DND-41 (cell line): ENCODE measurements at regions not wholly inside any gene's neighbourhood (a gene's known extent, or its start where the extent isn't known, plus 50 kb on each side); places are given as distances from the start of the nearest gene placed in this dataset.
A peak's percentile ranks its signal among the peaks of the same experiment; 100 is the strongest.

ENCODE experiments used
- ATAC-seq: fragments of 200-7000 bp; cut with Tn5 transposase; 3 replicates; pipeline ENCODE4 v1.9.1; 2021; ENCODE audit warnings: low read depth; ENCODE audit not compliant: insufficient read depth
- DNase-seq: peaks from one replicate; pipeline ENCODE4 v3.0.0-alpha.2; 2020
- H2AFZ ChIP-seq: 2 replicates; pipeline ENCODE4 v1.6.0; 2012; ENCODE audit warnings: low read depth, low read length
- H3K27ac ChIP-seq: 2 replicates; pipeline ENCODE4 v1.5.1; 2012; ENCODE audit warnings: low read length, inconsistent platforms
- H3K27me3 ChIP-seq: fragments of 200-600 bp; sonication (generic); 2 replicates; pipeline ENCODE4 v1.6.0; 2012; ENCODE audit warnings: low read length, mild to moderate bottlenecking, inconsistent platforms; ENCODE audit not compliant: insufficient read depth, poor library complexity
- H3K36me3 ChIP-seq: 2 replicates; pipeline ENCODE4 v1.5.1; 2012; ENCODE audit warnings: low read length, inconsistent platforms; ENCODE audit not compliant: insufficient read depth
- H3K4me1 ChIP-seq: 2 replicates; pipeline ENCODE4 v1.5.1; 2012; ENCODE audit warnings: mild to moderate bottlenecking, low read length; ENCODE audit not compliant: insufficient read depth
- H3K4me2 ChIP-seq: 2 replicates; pipeline ENCODE4 v1.6.0; 2012; ENCODE audit warnings: mild to moderate bottlenecking, moderate library complexity, low read length, inconsistent platforms; ENCODE audit not compliant: insufficient read depth
- H3K4me3 ChIP-seq, 2 experiments: fragments of 200-600 bp in 1 of 2; shearing (Covaris generic) in 1 of 2; 2 replicates each; pipeline ENCODE4 v1.5.1; 2012 to 2016; ENCODE audit warnings: inconsistent platforms in 2 of 2, low read length in 2 of 2, mild to moderate bottlenecking in 2 of 2, low read depth in 1 of 2, moderate library complexity in 1 of 2
- H3K79me2 ChIP-seq: 2 replicates; pipeline ENCODE4 v1.6.0; 2012; ENCODE audit warnings: low read length, inconsistent platforms; ENCODE audit not compliant: insufficient read depth
- H3K9ac ChIP-seq: 2 replicates; pipeline ENCODE4 v1.6.0; 2012; ENCODE audit warnings: low read depth, mild to moderate bottlenecking, inconsistent platforms, low read length, moderate library complexity
- H3K9me3 ChIP-seq: 2 replicates; pipeline ENCODE4 v1.5.1; 2012; ENCODE audit warnings: low read length, moderate library complexity, mild to moderate bottlenecking, inconsistent platforms; ENCODE audit not compliant: insufficient read depth, severe bottlenecking
- H4K20me1 ChIP-seq: 2 replicates; pipeline ENCODE4 v1.6.0; 2012; ENCODE audit warnings: low read length; ENCODE audit not compliant: insufficient read depth
- CTCF ChIP-seq: IDR thresholded peaks from 2 replicates; pipeline ENCODE4 v1.5.1; 2012; ENCODE audit warnings: borderline replicate concordance, low read length, moderate library complexity, mild to moderate bottlenecking; ENCODE audit not compliant: poor library complexity, severe bottlenecking; ENCODE audit errors: extremely low read depth
- EZH2 ChIP-seq: IDR thresholded peaks from 3 replicates; pipeline ENCODE4 v1.6.1; 2012; ENCODE audit warnings: borderline replicate concordance, low read depth, mild to moderate bottlenecking, moderate library complexity, low read length, inconsistent platforms; ENCODE audit not compliant: severe bottlenecking

GRCh38 chr20:5413394-5413793 is 96.6 kb upstream of the PROKR2 start:
- no peaks in the 10 kb centered on the region for H3K79me2 ChIP-seq
- no peaks in the 10 kb centered on the region for H3K4me1 ChIP-seq
- no peak overlapping the region for H3K4me3 ChIP-seq
- H4K20me1 ChIP-seq, result no peaks in the 10 kb centered on the region
- no peaks in the 10 kb centered on the region for H3K9me3 ChIP-seq
- H3K27me3 ChIP-seq, result peaks cover 8% of the 10 kb centered on the region
- no peak overlapping the region for H3K27ac ChIP-seq
- H2AFZ ChIP-seq, result no peak overlapping the region
- H3K4me2 ChIP-seq, result no peak overlapping the region
- H3K36me3 ChIP-seq, result no peaks in the 10 kb centered on the region
- DNase-seq (no peak), ATAC-seq (no peak)
- no peak overlapping the region for H3K9ac ChIP-seq
- TF ChIP-seq CTCF (no peak), EZH2 (no peak)

- no peaks in the 10 kb centered on the region for H3K36me3 ChIP-seq
- no peak overlapping the region for H3K9ac ChIP-seq
- no peaks in the 10 kb centered on the region for H3K4me1 ChIP-seq
- no peak for ATAC-seq
- no peak overlapping the region for H3K27ac ChIP-seq
- peaks cover 8% of the 10 kb centered on the region for H3K27me3 ChIP-seq
- H3K4me3 ChIP-seq, result no peak overlapping the region
- no peak overlapping the region for H2AFZ ChIP-seq
- H3K4me2 ChIP-seq, result no peak overlapping the region
- no peaks in the 10 kb centered on the region for H3K79me2 ChIP-seq
- H4K20me1 ChIP-seq, result no peaks in the 10 kb centered on the region
- DNase-seq, result no peak
- TF ChIP-seq EZH2, result no peak
- no peak for TF ChIP-seq CTCF
- no peaks in the 10 kb centered on the region for H3K9me3 ChIP-seq
Measured at GRCh38 chr20:5410470-5410869, 93.7 kb upstream of the PROKR2 start.

GRCh38 chr20:5402903-5403531 is 86.3 kb upstream of the PROKR2 start:
- ATAC-seq (peak; percentile 72), DNase-seq (peak; percentile 37)
- H3K9ac ChIP-seq, result no peak overlapping the region
- H3K4me2 ChIP-seq, result no peak overlapping the region
- no peak overlapping the region for H3K4me3 ChIP-seq
- H3K79me2 ChIP-seq, result no peaks in the 10 kb centered on the region
- no peak overlapping the region for H2AFZ ChIP-seq
- no peaks in the 10 kb centered on the region for H3K36me3 ChIP-seq
- TF ChIP-seq EZH2 (no peak), CTCF (peak; percentile 68)
- no peaks in the 10 kb centered on the region for H3K9me3 ChIP-seq
- no peaks in the 10 kb centered on the region for H3K4me1 ChIP-seq
- H3K27ac ChIP-seq, result no peak overlapping the region
- H4K20me1 ChIP-seq, result no peaks in the 10 kb centered on the region
- H3K27me3 ChIP-seq, result no peaks in the 10 kb centered on the region
